GM12873 (cell line): ENCODE measurements at regions not wholly inside any gene's neighbourhood (a gene's known extent, or its start where the extent isn't known, plus 50 kb on each side); places are given as distances from the start of the nearest gene placed in this dataset.

Experiments
- TF ChIP-seq, protein P1 (sequence below): IDR thresholded peaks from 2 replicates; pipeline ENCODE4 v1.5.1; 2012; ENCODE audit warnings: low read depth, mild to moderate bottlenecking, moderate library complexity, low read length, control low read depth; ENCODE audit not compliant: insufficient read depth; ENCODE audit errors: missing control alignments

DNA sequence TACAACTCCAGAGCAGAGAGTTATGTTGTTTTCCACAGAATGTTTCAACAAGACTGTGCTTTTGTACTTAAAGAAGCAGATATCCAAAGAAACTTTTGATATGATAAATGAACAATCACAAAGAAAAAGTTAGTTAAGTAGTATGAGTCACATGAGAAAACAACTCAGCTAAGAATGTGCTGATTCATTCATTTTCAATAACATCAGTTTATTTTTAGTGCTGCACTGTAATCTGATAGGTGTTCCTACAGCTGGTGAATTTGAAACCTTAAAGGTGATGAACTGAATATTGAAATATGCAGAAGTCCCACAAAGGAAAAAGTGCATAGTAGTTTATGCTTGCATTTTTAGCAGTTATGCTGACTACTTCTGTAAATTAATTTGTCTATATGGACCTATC lies 180.3 kb upstream of the TENM3 start:
- TF ChIP-seq, protein P1, sequence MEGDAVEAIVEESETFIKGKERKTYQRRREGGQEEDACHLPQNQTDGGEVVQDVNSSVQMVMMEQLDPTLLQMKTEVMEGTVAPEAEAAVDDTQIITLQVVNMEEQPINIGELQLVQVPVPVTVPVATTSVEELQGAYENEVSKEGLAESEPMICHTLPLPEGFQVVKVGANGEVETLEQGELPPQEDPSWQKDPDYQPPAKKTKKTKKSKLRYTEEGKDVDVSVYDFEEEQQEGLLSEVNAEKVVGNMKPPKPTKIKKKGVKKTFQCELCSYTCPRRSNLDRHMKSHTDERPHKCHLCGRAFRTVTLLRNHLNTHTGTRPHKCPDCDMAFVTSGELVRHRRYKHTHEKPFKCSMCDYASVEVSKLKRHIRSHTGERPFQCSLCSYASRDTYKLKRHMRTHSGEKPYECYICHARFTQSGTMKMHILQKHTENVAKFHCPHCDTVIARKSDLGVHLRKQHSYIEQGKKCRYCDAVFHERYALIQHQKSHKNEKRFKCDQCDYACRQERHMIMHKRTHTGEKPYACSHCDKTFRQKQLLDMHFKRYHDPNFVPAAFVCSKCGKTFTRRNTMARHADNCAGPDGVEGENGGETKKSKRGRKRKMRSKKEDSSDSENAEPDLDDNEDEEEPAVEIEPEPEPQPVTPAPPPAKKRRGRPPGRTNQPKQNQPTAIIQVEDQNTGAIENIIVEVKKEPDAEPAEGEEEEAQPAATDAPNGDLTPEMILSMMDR: no peak

DNA sequence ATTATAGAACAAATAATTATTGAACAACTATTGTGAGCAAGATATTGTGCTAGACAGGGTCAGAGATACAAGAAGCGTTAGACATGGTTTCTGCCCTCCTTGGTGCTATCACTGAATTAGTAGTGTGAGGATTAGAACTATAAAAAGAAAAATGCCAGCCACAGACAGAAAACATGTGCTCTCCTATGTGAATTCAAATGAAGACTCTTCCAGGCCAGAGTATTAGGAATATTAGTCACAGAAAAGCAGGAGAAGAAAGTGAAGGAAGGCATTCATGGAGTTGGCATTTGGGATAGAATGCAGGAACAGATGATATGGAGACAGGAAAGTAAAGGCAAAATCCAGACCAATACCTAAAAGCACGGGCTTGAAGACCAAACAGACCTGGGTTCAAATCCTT lies 179.6 kb upstream of the TENM3 start:
- TF ChIP-seq, protein P1: no peak

DNA sequence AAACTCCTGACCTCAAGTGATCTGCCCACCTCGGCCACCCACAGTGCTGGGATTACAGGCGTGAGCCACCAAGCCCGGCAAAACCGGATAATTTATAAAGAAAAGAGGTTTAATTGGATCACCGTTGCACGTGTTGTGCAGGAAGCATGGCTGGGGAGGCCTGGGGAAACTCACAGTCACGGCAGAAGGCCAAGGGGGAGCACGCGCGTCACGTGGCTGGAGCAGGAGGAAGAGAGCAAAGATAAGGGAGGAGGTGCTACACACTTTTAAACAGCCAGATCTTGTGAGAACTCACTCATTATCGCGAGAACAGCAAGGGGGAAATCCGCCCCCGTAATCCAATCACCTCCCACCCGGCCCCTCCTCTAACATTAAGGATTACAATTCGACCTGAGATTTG lies 177.9 kb upstream of the TENM3 start:
- TF ChIP-seq, protein P1: no peak

DNA sequence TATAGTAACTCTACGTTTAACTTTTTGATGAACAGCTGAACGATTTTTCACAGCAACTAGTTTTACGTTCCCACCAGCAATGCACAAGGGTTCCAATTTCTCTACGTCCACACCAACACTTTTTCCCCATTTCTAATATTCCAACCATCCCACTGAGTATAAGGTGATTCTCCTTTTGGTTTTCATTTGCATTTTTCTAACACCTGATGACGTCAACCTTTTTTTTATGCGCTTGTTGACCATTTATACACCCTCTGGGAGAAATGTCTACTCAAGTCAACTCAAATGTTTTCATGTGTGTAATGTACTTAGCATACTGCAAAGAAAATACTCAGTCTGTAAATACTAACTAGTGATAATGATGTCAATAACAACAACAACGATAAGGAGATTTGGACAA lies 177.2 kb upstream of the TENM3 start:
- TF ChIP-seq, protein P1: no peak

DNA sequence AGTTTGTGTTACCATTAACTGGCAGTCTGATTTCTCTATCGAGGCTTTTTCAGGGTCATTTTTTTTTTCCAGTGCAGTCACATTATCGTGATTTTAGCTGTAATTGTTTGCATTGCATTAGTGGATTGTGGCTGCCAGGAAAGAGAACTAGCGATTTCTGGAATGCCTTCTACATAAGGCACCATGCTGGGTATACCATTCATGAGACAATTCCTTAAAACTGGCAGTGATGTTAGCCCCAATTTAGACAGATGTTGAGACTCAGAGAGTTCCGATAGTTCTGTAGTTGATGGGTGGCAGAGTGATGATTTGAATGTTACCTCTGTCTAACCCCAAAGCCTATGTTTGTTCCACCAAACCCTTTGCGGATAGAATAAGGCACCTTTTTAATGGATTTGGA lies 175.4 kb upstream of the TENM3 start:
- TF ChIP-seq, protein P1: no peak

DNA sequence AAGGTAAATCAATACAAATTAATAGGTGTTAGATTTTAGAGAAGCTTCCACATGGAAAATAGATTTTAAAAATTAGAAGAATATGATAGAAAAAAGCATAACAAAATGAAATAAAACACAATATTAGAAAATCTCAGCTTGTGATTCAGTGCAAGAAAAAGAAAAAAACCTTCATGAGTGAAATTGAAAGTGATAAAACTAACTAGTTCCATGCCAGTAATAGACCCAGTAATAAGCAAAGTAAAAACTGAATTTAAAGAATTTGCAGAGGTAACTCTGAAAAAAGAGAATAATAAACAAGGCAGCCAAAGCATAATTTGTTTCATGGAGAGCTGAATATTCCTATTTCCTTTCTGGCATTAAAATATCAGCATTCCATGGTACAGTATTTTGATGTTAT lies 174.3 kb upstream of the TENM3 start:
- TF ChIP-seq, protein P1: no peak

DNA sequence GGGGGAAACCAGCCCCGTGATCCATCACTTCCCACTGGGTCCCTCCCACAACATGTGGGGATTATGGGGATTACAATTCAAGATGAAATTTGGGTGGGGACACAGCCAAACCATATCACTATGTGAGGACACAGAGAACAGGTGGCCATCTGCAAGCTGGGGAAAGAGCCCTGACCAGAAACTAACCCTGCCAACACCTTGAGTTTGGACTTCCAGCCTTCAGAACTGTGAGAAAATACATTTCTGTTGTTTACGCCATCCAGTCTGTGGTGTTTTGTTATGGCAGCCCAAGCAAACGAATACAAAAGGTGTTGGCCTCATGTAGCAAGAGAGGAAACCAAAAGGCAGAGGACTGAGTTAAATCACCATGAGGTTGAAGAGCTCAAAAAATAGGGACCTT lies 169.9 kb upstream of the TENM3 start:
- TF ChIP-seq, protein P1: no peak

DNA sequence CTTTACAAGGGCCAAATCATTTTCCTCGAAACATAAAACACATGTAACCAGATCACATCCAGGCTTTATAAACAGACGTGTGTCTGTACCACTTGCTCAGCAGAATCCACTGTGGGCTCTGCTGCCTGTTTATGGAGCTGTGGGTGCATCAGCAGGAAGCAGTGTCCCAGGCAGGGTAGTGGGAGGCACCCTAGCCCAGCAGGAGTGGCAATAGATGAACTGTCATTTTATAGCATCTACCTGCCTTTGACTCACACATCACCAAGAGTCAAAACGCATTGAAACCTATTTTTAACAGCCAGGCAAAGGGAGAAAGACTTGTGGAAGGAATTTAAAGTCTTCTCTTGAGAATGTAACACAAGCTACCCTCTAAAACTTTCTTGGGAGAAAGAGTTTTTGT lies 169.1 kb upstream of the TENM3 start:
- TF ChIP-seq, protein P1: no peak
